ENCODE measurements at regions not wholly inside any gene's neighbourhood (a gene's known extent, or its start where the extent isn't known, plus 50 kb on each side); places are given as distances from the start of the nearest gene placed in this dataset.

GRCh38 chr1:166627558-166627957 is 211.7 kb upstream of the POGK start:
- TF ChIP-seq POLR2A (IDR thresholded peaks at IDR 0.05) (no peak), EP300 (IDR thresholded peaks at IDR 0.05) (no peak)
